ENCODE measurements at regions not wholly inside any gene's neighbourhood (a gene's known extent, or its start where the extent isn't known, plus 50 kb on each side); places are given as distances from the start of the nearest gene placed in this dataset.
"Not testable (repeated sequence)": the region's sequence is repeated elsewhere in the genome, so short reads cannot be mapped to it uniquely, and the experiment has no call there.

- DNase-seq = no peak
These were observed 296.8 kb upstream of the ANKH start for GRCh38 chr5:15168358-15168757.

- DNase-seq = no peak
These were observed 288.5 kb upstream of the ANKH start for GRCh38 chr5:15160091-15160490.

- DNase-seq = no peak
These were observed 288.0 kb upstream of the ANKH start for GRCh38 chr5:15159606-15160005.

GRCh38 chr5:15142458-15142857 is 270.9 kb upstream of the ANKH start:
- DNase-seq = no peak

GRCh38 chr5:15137414-15137813 is 265.8 kb upstream of the ANKH start:
- no peak for DNase-seq

- no peak for DNase-seq
These were observed 264.1 kb upstream of the ANKH start for GRCh38 chr5:15135661-15136060.

GRCh38 chr5:15133456-15133965 is 261.9 kb upstream of the ANKH start:
- no peak for DNase-seq

GRCh38 chr5:15132816-15133405 is 261.3 kb upstream of the ANKH start:
- no peak for DNase-seq

- no peak for DNase-seq
These were observed 260.3 kb upstream of the ANKH start for GRCh38 chr5:15131909-15132308.

GRCh38 chr5:15124871-15125568 is 253.4 kb upstream of the ANKH start:
- no peak for DNase-seq

GRCh38 chr5:15124461-15124860 is 252.9 kb upstream of the ANKH start:
- no peak for DNase-seq

- DNase-seq = no peak
These were observed 246.1 kb upstream of the ANKH start for GRCh38 chr5:15117688-15118087.

- DNase-seq = no peak
These were observed 245.4 kb upstream of the ANKH start for GRCh38 chr5:15116996-15117395.

GRCh38 chr5:15106530-15107283 is 235.1 kb upstream of the ANKH start:
- peak; percentile 26 for DNase-seq

GRCh38 chr5:15105799-15106393 is 234.3 kb upstream of the ANKH start:
- peak; percentile 53 for DNase-seq

- DNase-seq = no peak
These were observed 232.3 kb upstream of the ANKH start for GRCh38 chr5:15103864-15104263.

GRCh38 chr5:15103130-15103529 is 231.6 kb upstream of the ANKH start:
- no peak for DNase-seq

- DNase-seq = no peak
These were observed 226.0 kb upstream of the ANKH start for GRCh38 chr5:15097552-15097951.

GRCh38 chr5:15096686-15097085 is 225.1 kb upstream of the ANKH start:
- not testable (repeated sequence) for DNase-seq

- DNase-seq = no peak
These were observed 221.2 kb upstream of the ANKH start for GRCh38 chr5:15092801-15093200.

GRCh38 chr5:15085671-15086070 is 214.1 kb upstream of the ANKH start:
- no peak for DNase-seq

- DNase-seq = no peak
These were observed 210.5 kb upstream of the ANKH start for GRCh38 chr5:15082096-15082495.

GRCh38 chr5:15080219-15080618 is 208.6 kb upstream of the ANKH start:
- DNase-seq = no peak

- no peak for DNase-seq
These were observed 208.0 kb upstream of the ANKH start for GRCh38 chr5:15079566-15079965.
